DMS 273 (cell line): ENCODE measurements at regions not wholly inside any gene's neighbourhood (a gene's known extent, or its start where the extent isn't known, plus 50 kb on each side); places are given as distances from the start of the nearest gene placed in this dataset.
"Not testable (repeated sequence)": the region's sequence is repeated elsewhere in the genome, so short reads cannot be mapped to it uniquely, and the experiment has no call there.

Experiments
- DNase-seq: peaks from one replicate; lab custom pipeline; 2025; ENCODE audit not compliant: unreplicated experiment; lab: John Stamatoyannopoulos, UW

- DNase-seq, result no peak
Measured at GRCh38 chr6:163761481-163761880, 347.0 kb downstream of the QKI start.

- no peak for DNase-seq
Measured at GRCh38 chr6:163760860-163761259, 346.3 kb downstream of the QKI start.

GRCh38 chr6:163759542-163759941 is 345.0 kb downstream of the QKI start:
- no peak for DNase-seq

GRCh38 chr6:163757520-163757919 is 343.0 kb downstream of the QKI start:
- no peak for DNase-seq

- DNase-seq, result no peak
Measured at GRCh38 chr6:163756079-163756478, 341.6 kb downstream of the QKI start.

GRCh38 chr6:163754866-163755265 is 340.3 kb downstream of the QKI start:
- DNase-seq, result no peak

- DNase-seq, result no peak
Measured at GRCh38 chr6:163753430-163753829, 338.9 kb downstream of the QKI start.

GRCh38 chr6:163752446-163752845 is 337.9 kb downstream of the QKI start:
- DNase-seq, result no peak

GRCh38 chr6:163751032-163751525 is 336.6 kb downstream of the QKI start:
- no peak for DNase-seq

- no peak for DNase-seq
Measured at GRCh38 chr6:163750431-163751031, 336.0 kb downstream of the QKI start.

- DNase-seq, result no peak
Measured at GRCh38 chr6:163748886-163749285, 334.4 kb downstream of the QKI start.

GRCh38 chr6:163748036-163748435 is 333.5 kb downstream of the QKI start:
- DNase-seq, result no peak

GRCh38 chr6:163747058-163747457 is 332.5 kb downstream of the QKI start:
- not testable (repeated sequence) for DNase-seq

GRCh38 chr6:163745536-163746400 is 331.2 kb downstream of the QKI start:
- no peak for DNase-seq

GRCh38 chr6:163744256-163744925 is 329.9 kb downstream of the QKI start:
- no peak for DNase-seq

GRCh38 chr6:163743796-163744195 is 329.3 kb downstream of the QKI start:
- DNase-seq, result no peak

GRCh38 chr6:163741743-163742363 is 327.3 kb downstream of the QKI start:
- DNase-seq, result no peak

- no peak for DNase-seq
Measured at GRCh38 chr6:163741342-163741741, 326.8 kb downstream of the QKI start.

GRCh38 chr6:163739966-163740365 is 325.4 kb downstream of the QKI start:
- no peak for DNase-seq

- DNase-seq, result no peak
Measured at GRCh38 chr6:163739408-163739725, 324.8 kb downstream of the QKI start.

- no peak for DNase-seq
Measured at GRCh38 chr6:163738725-163739407, 324.3 kb downstream of the QKI start.
